ENCODE measurements at regions not wholly inside any gene's neighbourhood (a gene's known extent, or its start where the extent isn't known, plus 50 kb on each side); places are given as distances from the start of the nearest gene placed in this dataset.

DNA sequence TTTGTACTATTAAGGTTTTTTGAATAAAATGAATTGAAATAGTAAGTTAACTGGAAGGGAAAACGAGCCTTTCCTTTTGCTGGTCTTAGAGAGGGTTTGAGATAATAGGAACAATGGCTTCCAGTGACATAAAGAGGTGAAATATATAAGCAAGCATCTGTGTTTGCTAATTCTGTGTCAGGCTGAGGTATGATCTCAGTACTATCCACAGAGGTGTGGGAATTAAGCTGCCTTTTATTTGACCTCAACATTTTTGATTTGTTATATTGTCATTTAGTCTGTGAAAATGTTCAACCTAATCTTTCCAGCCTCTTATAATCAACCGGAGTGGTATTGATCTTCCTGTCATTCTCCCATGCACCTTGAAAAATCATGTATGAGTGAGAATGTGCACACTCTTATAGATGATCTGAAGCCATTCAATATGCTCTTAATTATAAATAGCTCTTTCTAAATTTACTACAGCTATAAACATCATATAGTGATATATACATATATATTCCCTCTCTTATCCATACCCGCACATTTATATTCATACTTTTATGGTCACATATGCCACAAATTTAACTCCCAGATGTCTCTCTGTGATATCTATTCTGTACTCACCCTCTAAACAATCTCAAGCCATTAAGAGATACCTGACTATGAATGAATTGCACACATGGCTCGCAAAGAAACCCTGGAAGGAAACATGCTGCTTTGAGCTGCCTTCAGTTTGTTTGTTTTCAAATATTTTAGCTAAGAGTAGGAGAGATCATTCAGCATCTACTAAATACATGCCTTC, 754.7 kb upstream of the NRSN1 start:
- H3K9me3 ChIP-seq = no peaks in the 10 kb centered on the region
- H3K4me1 ChIP-seq = no peaks in the 10 kb centered on the region
- intact Hi-C loops (cut with DNase I) = no loop called here
- TF ChIP-seq, protein P1, sequence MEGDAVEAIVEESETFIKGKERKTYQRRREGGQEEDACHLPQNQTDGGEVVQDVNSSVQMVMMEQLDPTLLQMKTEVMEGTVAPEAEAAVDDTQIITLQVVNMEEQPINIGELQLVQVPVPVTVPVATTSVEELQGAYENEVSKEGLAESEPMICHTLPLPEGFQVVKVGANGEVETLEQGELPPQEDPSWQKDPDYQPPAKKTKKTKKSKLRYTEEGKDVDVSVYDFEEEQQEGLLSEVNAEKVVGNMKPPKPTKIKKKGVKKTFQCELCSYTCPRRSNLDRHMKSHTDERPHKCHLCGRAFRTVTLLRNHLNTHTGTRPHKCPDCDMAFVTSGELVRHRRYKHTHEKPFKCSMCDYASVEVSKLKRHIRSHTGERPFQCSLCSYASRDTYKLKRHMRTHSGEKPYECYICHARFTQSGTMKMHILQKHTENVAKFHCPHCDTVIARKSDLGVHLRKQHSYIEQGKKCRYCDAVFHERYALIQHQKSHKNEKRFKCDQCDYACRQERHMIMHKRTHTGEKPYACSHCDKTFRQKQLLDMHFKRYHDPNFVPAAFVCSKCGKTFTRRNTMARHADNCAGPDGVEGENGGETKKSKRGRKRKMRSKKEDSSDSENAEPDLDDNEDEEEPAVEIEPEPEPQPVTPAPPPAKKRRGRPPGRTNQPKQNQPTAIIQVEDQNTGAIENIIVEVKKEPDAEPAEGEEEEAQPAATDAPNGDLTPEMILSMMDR (IDR thresholded peaks at IDR 0.05) = no peak
- no peak for DNase-seq (ENCODE audit: low spot score in 2 of 2)
- H3K36me3 ChIP-seq = no peaks in the 10 kb centered on the region
- no peak overlapping the region for H3K4me3 ChIP-seq
- H3K27me3 ChIP-seq = no peaks in the 10 kb centered on the region
- H3K27ac ChIP-seq = no peak overlapping the region

DNA sequence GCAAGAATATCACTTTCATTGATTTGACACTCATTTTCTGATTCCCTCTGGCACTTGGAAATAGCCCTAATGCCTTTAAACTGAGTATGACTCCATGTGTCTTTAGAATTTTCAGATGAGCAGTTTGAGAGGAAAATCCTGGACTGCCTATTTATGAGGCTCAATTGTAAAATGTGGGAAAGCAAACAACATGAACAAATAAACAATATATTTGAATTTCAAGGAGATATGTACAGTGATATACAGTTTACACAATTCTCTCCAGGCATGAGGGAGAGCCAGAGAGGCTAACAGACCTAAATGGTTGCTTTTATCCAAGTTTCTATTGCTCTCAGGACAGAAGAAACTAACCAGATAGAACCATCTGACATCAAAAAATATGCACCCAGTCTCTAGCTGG, 748.2 kb upstream of the NRSN1 start:
- intact Hi-C loops (cut with DNase I) = no loop called here
- no peaks in the 10 kb centered on the region for H3K36me3 ChIP-seq
- no peaks in the 10 kb centered on the region for H3K4me1 ChIP-seq
- no peaks in the 10 kb centered on the region for H3K27me3 ChIP-seq
- H3K27ac ChIP-seq = no peak overlapping the region
- TF ChIP-seq, protein P1 (IDR thresholded peaks at IDR 0.05) = no peak
- no peaks in the 10 kb centered on the region for H3K9me3 ChIP-seq
- DNase-seq (ENCODE audit: low spot score in 2 of 2) = no peak
- no peak overlapping the region for H3K4me3 ChIP-seq

DNA sequence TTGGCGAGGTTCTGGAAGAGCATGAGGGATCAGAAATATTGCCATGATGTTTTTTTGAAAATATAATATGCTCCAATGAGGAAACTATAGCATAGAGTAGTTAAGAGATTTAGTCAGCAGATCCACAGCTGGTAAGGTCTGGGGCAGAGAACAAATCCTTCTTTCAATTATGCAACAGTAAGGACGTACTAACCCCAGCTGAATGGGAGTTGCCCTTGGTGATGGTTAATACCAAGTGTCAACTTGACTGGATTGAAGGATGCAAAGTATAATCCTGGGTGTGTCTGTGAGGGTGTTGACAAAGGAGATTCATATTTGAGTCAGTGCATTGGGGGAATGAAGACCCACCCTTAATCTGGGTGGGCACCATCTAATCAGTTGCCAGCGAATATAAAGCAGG, 745.5 kb upstream of the NRSN1 start:
- Histone ChIP-seq H3K4me3 (no peak overlapping the region), H3K27ac (no peak overlapping the region), H3K36me3 (no peaks in the 10 kb centered on the region), H3K4me1 (no peaks in the 10 kb centered on the region), H3K27me3 (no peaks in the 10 kb centered on the region), H3K9me3 (no peaks in the 10 kb centered on the region)
- DNase-seq (ENCODE audit: low spot score in 2 of 2) = no peak
- intact Hi-C loops (cut with DNase I) = no loop called here
- TF ChIP-seq, protein P1 (IDR thresholded peaks at IDR 0.05) = no peak

DNA sequence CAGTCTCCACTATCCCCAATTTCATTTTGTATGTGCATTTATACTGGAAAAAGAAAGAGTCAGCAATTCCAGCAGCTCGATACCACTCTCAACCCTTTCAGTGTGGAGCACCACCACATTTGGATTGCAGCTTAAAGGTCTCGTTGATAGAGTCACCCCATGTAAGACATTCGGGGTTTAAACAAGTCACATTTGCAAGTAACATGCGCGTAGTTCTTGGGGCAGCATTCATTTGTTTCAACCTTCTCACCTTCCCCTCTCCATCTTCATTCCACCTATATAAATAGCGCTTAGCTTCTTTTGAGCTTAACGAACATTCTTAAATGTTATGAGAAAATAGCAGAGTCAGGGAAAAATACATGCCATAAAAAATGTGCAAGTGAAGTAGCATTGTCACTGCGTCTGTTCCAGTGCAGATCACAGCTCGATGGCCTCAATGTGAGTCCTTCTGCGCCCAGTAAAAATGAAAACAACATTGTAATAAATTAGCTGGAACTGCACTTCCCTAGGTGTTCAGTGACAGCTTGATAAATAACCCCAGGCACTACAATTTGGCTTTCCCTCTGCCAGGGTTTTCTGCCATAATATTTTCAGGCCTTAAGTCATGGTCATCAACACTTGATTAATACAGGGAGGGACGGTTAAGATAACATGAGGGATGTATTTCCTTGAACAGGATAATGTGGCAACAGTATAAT, 737.8 kb upstream of the NRSN1 start:
- Histone ChIP-seq H3K4me3 (no peak overlapping the region), H3K9me3 (no peaks in the 10 kb centered on the region), H3K27ac (no peak overlapping the region), H3K4me1 (no peaks in the 10 kb centered on the region), H3K36me3 (no peaks in the 10 kb centered on the region), H3K27me3 (no peaks in the 10 kb centered on the region)
- no peak for DNase-seq (ENCODE audit: low spot score in 2 of 2)
- intact Hi-C loops (cut with DNase I) = no loop called here
- TF ChIP-seq, protein P1 (IDR thresholded peaks at IDR 0.05) = no peak

DNA sequence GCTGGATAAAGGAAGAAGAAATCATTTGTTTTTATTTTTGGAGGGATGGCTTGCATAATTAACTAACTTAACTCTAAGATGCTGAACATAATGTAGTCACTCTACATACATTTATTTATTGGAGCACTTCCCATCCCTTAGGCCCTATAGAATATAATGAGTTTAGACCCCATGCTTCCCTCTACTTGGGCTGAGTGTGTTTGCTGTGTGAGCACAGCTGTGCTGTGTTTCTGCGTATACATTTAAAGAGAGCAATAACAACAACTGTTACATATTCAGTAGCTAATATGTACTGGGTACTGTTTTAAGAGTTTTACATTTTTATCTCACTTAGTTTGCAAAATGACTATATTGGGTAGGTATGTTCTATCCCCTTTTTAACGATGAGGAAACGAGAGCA, 736.6 kb upstream of the NRSN1 start:
- H3K27me3 ChIP-seq = no peaks in the 10 kb centered on the region
- no peaks in the 10 kb centered on the region for H3K36me3 ChIP-seq
- DNase-seq (ENCODE audit: low spot score in 2 of 2) = no peak
- H3K27ac ChIP-seq = no peak overlapping the region
- intact Hi-C loops (cut with DNase I) = no loop called here
- no peaks in the 10 kb centered on the region for H3K9me3 ChIP-seq
- no peak overlapping the region for H3K4me3 ChIP-seq
- H3K4me1 ChIP-seq = no peaks in the 10 kb centered on the region
- TF ChIP-seq, protein P1 (IDR thresholded peaks at IDR 0.05) = no peak
